NK-92 treated with Interleukin-12 subunit alpha and Interleukin-12 subunit beta, amount 100 ng/mL, for 24 hours (cell line): ENCODE measurements at regions not wholly inside any gene's neighbourhood (a gene's known extent, or its start where the extent isn't known, plus 50 kb on each side); places are given as distances from the start of the nearest gene placed in this dataset.
"Not testable (repeated sequence)": the region's sequence is repeated elsewhere in the genome, so short reads cannot be mapped to it uniquely, and the experiment has no call there.

Experiments used
- DNase-seq: peaks from one replicate; lab custom pipeline; 2025; lab: John Stamatoyannopoulos, UW

DNA sequence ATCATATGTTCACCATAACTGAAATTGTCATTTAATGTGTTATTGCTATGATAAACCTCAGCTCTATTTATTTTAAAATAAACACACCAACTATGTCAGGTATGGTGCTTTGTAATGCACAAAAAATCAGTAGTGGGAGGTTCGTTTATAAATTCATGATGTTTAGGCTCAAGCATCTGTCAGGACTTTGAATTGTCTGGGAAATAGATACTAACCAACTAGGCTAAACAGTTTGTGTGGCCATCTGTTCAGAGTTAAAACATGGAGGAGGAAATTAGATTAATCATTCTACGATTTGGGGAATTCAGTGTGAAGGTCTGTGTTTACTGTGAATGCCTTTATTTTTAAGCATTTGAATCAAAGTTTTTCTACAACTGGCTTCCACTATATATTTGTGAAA is 212.6 kb upstream of the FZD8 start:
- no peak for DNase-seq

DNA sequence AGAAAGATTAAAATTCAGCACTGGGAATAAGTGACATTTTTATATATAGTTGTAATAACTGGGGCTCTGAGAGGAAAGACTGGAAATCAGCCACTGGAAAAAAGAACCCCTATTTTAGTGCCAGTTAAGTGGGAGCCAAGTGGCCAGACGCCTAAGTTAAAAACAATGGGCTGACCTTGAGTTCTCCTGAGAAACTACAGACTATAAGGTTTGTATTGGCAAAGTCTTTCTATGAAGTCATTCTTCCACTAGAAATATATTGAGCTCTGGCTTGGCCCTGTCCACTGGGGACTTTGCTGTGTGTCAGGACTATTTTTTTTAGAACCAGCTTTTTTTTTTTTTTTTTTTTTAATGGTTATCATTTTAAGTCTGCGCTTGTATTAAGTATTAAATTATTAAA is 210.6 kb upstream of the FZD8 start:
- no peak for DNase-seq

DNA sequence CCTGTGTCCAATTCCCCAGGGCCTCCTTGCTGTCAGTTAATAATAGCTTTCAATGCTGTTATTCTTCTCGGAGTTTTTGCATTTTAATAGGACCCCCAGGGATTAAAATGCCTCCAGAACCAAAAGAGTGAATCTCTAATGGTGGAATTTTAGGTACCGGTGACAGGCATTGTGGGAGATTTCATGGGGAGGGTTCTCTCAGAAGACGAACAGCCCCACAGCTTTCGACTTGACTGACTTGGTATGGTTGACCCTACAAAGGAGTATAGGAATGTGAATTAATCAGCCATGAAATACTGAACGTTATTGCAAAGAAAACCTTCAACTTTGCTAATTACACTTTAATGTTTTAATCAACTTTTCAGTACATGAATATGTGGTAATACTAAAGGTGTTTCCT is 206.3 kb upstream of the FZD8 start:
- DNase-seq, result no peak

DNA sequence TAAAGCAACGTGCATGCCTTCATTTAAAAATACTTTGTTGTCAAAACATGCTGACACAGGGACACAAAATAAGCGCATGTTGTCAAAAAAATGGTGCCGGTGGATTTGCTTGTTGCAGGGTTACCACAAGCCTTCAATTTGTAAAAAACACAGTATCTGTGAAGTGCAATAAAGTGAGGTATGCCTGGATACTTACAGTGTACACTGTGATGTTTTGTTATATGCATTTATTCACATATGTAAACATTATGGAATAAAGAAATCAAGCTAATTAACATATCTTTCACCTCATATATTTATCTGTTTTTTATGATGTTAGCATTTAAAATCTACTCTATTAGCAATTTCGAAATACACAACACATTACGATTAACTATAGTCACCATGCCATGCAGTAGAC is 202.6 kb upstream of the FZD8 start:
- no peak for DNase-seq

DNA sequence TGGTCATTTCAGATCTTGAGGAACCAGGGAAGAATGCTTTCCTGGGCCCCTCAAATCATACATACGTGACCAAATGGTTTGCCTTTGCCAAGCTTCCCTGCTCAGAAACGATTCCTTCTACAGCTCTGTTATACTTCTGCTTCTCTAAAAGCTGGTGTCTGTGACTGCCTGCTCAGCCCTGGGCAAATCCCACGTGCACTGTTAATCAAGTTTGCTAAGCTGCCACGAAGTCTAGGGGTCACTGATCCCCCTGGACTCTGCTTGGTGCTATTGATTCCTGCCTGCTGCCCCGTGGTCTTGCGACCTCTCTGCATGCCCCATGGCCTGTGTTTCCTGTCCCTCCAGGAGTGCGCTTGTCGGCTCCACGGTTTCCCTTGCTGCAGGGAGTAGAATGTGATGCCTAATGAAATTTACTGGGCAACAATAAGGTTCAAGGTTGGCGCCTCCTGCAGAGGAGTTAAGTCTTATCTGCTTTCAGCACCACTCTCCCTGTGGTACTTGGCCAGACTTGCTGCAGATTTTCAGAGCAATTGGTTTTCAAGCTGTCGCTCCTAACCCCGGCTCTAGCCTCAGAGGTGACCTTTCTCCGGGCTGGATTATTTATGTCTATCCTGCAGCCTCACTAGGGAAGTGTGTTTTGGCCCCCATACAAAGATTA is 201.6 kb upstream of the FZD8 start:
- DNase-seq, result no peak

DNA sequence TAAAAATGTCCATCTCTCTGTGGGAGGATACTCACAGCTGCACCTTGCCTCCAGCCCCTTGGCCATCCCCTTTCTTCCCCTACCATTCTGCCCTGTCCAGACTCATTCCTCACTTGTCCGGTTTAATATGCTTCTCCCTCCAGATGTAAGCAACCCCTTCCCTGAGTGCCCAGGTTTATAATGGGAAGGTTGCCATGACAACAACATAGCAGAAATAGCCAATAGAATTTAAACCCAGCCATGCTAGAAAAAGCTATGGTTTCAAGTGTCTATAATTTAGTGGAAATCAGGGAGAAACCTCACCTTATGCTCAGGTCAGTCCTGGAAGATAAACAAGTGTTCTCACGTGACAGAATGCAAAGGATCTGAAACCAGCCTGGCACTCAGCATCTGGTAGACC is 196.0 kb upstream of the FZD8 start:
- no peak for DNase-seq

DNA sequence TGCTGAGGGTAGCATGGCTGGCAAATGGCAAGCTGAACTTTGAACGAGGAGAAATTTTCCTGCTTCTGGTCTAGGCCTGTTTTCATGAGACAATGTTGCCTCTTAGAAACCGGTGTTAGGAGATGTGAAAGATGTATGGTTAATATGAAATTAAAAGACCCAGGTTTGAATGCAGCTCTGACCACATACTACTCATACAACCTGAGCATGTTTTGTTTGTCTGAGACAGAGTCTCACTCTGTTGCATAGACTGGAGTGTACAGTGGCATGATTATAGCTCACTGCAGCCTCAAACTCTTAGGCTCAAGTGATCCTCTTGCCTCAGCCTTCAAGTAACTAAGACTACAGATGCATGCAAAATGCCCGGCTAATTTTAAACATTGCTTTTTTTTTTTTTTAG is 193.4 kb upstream of the FZD8 start:
- DNase-seq, result no peak

DNA sequence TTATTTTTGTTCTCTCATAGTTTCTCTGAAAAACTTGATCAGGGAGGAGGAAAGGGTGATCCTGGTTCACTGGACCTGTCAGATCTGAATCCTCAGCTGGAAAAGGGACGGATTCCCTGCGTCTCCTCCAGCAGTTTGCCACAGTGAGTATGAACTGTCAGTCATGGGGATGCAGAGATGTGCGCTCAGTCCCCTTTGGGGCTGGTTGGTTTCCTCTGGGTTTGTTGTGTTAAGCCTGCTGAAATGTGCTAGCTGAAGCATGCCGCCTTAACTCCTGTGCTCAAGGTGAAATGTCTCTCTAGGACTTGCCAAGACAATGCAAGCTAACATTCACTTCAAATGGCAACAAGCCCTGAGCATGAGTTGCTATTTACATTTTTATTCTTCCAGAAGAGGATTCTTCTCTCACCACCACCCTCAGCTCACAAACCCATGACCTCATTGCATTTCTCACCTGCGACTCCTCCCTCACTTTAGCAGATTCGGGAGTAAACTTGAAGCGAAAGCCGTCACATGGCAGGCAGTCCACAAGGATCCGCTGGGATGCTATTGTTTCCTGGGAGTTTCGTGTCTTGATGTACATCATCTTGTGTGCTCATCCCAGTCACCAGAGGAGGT is 192.9 kb upstream of the FZD8 start:
- no peak for DNase-seq

DNA sequence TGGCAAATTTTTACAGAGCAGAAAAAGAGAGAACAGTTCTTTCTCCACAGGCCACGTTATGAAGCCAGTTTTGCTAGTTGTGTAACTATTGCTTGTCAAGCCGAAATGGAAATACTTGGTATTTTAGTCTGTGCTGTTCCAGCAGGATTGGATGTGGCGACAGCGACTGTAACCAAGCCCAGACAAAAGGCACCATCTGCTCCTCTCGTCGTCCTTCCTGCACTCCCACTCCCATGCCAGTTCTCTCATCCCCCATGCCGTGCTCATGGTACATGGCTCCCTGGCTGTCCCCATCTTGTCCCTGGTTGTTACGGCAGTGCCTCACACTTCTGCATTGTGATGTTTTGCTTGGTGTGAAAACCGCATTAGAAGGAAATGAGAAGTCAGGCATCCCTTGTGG is 185.7 kb upstream of the FZD8 start:
- DNase-seq, result no peak

DNA sequence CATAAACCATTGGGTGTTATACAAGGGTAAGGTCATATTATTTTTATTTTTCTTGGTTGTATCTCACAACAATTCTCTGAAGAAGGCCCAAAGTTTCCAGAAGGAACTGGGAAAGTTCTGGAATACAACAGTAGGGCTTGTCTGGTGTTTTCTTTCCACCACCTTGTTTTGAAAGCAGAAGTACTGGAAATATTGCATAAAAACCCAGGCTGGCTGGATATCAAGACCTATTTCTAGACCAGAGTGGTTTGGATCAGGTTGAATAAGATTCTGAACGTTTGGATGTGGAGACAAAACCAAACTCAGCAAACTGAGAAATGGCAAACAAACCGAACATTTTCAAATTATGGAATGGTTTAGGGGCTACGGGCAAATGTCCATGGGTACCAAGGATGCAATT is 182.6 kb upstream of the FZD8 start:
- DNase-seq, result no peak

DNA sequence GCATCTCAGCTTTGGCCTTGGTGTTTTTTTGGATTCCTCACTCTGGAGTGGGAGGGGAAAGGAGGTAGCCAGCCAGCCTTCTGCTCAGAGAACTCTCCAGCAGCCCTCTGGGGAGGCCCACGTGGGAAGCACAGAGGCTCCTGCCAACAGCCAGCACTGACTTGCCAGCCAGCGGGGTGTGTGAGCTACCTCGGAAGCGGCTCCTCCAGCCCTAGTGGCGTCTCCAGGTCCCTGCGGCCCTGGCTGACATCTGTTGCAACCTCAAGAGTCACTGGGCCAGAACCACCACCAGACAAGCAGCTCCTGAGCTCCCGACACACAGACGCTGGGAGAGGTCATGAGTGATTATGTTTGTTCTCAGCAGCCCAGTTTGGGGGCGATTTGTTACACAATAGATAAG is 180.2 kb upstream of the FZD8 start:
- no peak for DNase-seq

DNA sequence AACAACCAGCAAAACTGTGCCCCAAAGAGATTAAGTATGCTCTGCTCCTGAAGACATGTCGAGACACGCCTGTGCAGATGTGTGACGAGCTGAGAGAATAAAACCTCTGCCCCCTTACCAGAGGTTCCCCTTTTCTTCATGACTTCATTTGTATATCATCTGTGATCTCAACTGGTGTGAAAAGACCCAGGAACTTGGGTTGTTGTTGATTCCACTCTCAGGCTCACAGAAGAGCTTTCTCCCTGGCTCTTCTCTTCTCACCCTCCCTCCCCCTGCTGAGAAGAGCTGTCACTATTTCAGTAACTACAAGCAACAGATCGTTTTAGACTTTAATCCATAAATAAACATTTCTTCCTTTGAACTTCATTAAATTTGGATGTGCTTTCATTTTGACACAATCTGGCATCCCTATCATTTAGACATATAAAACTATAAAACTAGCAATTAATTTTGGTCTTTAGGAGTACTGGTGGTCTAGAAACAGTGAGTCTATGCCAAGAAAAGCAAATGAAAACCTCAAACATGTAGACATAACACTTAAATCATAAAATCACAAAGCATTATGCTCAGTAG is 179.3 kb upstream of the FZD8 start:
- DNase-seq, result no peak

DNA sequence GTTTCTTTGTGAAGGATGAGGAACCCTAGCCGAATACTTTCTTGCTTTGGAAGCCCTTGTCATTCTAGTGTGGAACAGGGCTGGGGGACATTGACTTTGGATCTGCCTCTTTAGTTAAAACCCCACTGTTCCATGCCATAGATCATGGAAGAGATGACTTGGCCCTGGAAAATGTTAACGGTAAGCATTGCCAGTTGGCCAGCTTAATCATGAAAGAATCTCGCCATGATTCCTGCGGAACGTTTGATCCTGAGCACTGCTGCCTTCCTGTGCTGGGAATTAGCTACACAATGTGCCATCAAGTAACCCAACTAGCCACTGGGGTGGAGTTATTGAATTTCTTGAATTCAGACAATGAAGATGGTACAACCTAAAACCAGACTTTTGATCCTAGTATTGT is 177.6 kb upstream of the FZD8 start:
- no peak for DNase-seq

DNA sequence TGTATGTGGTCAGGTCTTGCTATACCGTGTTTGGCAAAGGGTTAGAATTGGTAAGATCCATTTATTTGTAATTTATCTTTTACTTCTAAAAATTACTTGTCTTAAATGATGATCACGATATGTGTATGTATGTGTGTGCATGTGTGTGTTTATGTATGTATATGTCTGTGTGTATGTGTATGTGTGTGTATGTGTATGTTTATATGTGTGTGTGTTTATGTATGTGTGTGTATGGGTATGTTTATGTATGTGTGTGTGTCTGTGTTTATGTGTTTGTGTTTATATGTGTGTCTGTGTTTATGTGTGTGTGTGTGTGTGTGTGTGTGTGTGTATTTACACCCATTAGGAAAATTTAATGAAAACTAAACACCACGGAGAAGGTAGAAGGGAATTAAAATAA is 176.9 kb upstream of the FZD8 start:
- no peak for DNase-seq

DNA sequence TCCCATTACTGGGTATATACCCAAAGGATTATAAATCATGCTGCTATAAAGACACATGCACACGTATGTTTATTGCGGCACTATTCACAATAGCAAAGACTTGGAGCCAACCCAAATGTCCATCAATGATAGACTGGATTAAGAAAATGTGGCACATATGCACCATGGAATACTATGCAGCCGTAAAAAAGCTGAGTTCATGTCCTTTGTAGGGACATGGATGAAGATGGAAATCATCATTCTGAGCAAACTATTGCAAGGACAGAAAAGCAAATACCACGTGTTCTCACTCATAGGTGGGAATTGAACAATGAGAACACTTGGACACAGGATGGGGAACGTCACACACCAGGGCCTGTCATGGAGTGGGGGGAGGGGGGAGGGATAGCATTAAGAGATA is 175.0 kb upstream of the FZD8 start:
- DNase-seq, result not testable (repeated sequence)

DNA sequence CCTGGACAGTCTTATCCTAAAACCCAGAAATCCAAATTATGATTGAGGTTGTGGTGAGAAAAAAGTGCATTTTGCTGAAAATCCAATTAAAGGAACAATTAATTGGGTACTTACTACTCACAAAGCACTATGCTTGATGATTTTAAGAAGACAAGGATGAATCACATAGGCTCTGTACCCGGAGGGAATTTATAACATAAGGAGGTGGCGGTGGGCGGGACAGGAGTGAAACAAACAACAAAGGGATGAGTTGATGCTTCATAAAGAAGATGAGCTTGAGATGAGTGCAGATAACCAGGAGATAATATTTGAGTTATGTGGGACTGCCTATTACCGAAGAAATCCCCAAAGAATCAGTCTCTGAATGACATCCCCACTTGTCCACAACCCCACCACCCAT is 171.1 kb upstream of the FZD8 start:
- DNase-seq, result no peak

DNA sequence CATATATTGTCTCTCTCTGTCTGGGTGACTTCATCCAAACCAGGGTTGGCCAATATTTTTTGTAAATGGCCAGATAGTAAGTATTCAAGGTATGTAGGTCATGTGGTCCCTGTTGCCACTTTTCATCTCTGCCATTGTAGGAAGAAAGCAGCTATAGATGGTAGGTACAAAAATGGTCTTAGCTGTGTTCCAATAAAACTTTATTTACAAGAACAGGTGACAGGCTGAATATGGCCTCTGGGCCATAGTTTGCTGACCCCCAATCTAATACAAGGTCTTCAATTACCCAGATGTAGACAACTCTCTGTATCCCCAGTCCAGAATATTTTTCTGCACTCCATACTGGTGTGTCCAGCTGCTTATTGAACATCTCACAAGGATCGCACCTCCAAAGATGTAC is 166.2 kb upstream of the FZD8 start:
- no peak for DNase-seq

DNA sequence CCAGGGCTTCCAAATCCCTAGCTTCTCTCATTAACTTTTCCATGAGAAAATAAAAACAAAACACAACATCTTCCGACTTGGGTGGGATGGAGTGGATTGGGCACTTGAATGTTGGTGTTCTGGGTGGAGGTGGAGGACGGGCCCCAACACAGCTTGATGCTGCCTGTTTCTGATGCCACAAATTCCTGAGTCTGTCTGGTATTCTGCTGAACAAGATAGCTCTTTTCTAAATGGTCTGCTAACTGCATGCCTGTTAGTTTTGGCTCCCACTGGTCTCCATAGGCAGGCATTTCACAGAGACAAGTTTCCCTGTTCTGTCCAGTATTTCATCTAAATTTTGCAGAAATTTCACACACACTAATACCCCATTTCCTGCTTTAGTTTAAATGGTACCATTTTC is 160.9 kb upstream of the FZD8 start:
- no peak for DNase-seq

DNA sequence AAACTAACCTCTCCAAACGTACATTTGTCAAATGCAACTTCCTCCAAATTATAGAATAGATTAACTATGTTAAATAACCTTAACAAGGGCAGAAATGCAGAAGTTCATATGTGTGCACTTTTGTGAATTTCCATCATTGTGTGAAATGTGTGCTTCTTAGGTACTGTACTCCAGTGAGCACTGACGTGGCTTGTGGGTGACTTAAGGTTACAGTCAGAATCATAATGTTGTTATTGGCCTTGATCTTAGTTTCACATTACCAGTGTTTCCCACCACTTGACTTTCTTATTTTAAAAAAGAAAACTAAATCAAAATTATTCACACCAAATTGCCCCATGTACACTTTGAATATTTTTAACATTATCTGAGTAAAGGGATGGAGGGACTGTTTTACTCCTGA is 155.1 kb upstream of the FZD8 start:
- DNase-seq, result no peak

DNA sequence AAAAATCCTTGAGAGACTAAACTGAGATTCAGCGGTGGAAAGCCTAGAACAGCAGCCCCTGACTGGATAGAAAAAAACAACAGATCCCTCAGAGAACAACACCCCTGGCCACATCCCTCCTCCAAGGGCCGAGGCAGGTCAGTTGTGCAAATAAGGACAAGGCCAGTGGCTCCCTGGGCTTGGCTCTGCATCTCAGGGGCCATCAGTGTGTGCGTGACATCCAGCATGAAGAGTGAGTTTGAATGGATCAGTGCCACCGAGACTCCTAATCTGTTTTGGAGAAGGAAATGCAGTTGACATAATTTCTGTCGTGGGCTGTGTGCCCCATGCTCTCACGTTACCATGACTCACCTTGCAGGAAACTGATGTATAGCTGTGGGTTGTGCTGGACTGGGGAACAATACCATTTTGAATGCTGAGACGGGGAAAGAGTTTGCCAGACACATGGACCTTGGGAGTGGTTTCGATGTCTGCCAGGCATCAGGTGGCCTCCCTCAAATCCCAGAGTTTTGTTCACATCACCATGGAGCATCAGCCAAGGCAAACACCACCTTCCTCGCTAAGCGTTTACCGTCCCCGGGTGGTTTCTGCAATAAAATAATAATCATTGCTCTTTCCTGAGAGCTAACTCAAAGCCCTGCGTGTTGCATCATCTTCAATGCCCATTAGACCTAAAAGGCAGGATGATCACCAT is 153.2 kb upstream of the FZD8 start:
- DNase-seq, result no peak

DNA sequence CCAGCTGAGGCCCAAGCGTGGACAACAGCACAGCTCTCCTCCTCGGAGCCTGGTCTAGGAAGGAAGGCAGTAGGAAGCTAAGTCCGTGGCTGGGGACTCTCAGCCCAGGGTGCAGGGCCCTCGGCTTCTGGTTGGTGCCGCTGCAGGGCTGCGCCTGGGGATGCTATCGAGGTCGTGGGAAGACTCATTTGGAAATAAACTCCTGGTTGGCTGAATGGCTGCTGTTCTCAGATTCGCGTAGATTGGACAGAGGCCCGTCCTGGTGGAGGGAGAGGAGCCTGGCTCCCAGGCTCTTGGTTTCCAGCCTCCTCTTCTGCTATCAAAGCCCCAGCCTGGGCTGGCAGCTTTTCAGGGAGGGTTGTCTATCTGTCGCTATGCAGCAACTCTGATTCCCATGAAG is 152.6 kb upstream of the FZD8 start:
- DNase-seq, result no peak

DNA sequence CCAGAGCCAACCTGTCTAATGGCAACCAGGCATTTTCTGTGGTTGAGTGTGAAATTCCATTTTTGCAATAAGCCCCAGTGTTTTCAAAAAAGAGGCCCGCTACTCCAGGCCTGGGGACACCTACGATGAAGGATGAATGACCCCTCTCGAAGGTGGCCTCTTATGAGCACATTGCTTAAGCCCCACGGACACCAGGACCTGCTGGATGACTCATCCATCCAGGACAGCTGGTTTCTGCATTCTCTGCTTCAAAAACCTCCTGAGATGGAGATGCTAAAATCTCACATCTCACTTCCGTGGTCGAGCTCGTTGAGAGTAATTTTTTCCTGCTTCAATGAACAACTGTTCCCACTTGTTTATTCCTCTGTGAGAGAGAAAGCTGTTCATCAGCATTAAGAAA is 150.2 kb upstream of the FZD8 start:
- no peak for DNase-seq

DNA sequence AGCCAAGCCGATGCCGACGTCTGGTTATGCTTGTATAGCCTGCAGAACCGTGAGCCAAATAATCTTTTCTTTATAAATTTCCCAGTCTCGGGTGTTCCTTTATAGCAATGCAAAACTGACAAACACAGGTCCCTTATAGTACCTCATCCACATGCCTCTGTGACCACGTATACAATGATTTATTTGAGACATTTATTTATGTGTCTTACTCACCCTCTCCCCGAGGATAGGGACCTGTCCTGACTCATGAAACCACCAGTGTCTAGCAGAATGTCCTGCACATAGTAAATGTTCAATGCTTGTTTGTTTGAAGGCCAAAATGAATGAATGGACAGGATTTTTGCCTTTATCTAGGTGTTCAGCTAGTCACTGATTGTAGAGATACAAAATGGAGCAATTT is 147.9 kb upstream of the FZD8 start:
- no peak for DNase-seq

DNA sequence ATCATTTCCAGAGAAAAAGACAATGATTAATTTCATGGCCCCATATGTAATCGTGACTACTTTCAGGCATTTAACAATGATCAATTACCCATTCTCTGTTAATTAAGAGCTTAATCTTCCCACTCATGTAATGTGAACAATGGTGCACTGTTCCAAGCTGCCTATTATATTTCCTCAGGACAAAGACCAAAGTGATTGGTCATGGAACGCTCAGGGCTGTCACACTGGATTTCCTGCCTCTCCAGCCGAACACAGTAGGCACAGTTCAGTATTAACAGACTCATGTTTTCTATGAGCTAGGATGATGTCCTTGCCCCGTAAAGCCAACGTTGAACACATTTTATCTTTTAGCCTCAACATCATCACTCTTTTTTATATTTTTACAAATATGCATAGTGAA is 142.7 kb upstream of the FZD8 start:
- no peak for DNase-seq
